ENCODE measurements at regions not wholly inside any gene's neighbourhood (a gene's known extent, or its start where the extent isn't known, plus 50 kb on each side); places are given as distances from the start of the nearest gene placed in this dataset.

DNA sequence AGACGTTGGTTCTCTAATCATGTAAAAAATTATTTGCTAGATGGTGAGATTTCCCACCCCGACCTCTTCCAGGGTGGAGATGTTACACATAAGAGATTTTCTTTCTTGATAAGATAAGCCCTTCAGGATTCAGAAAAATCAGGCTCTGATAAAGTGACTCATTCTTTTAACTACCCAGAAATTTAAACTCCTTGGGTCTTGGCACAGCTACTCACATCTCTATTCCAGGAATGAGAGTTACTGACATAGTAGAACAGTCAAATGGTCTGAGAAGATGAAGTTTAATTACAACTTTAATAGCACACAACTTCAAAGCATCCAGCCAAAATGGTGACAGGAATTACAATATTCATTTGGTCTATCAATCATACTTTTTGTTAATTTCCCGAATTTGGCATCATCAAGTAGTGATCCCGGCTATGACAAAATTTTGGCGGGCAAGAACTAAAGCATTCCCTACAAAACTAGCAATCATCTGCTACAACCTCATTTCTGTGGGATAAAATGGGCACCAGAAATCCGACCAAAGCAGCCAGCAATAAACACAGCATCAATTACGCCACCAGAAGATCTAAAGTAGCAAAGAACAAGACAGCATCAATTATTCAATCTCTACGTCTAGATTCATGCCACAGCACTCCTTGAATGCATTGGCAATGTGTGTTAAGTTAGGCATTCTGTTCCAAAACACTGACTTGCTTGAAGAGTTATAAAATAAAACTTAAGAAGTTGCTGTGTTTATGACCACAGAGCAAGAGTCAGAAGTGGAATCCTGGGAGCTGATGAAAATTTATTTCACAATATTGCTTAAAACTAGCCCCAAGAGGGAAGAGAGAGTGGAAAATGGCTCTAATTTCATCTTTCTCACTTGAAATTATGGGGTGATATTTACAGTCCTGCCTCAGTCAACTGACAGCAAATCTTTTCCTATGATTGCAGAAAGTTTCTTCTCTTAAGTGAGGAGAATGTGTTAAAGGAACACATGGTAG is 565.7 kb upstream of the ANKRD30A start:
- Histone ChIP-seq H4K20me1 (replicated peaks in 1 of 2; ENCODE audit: control insufficient read depth in 1 of 2, insufficient read depth in 2 of 2, low read length in 2 of 2) (no peaks in the 10 kb centered on the region), H2AK5ac (ENCODE audit: low read depth, low read length) (no peak overlapping the region), H3K27me3 (replicated peaks in 1 of 4; ENCODE audit: control insufficient read depth in 3 of 4, extremely low read depth in 1 of 4, insufficient read depth in 3 of 4, low read length in 3 of 4) (no peaks in the 10 kb centered on the region), H3K9me3 (ENCODE audit: insufficient read depth in 2 of 2, low read depth in 1 of 2, low read length in 1 of 2) (no peaks in the 10 kb centered on the region), H2BK5ac (ENCODE audit: low read depth, low read length) (no peak overlapping the region), H3K18ac (ENCODE audit: extremely low read depth, low read length) (no peak overlapping the region), H3K79me2 (ENCODE audit: control insufficient read depth in 1 of 2, insufficient read depth in 2 of 2, low read length in 2 of 2) (no peaks in the 10 kb centered on the region), H3K4me1 (replicated peaks in 1 of 4; ENCODE audit: control insufficient read depth in 3 of 4, insufficient read depth in 4 of 4, low read length in 3 of 4) (no peaks in the 10 kb centered on the region), H3K14ac (ENCODE audit: insufficient read length) (no peak overlapping the region), H3K79me1 (ENCODE audit: low read depth, low read length) (no peaks in the 10 kb centered on the region), H2AFZ (ENCODE audit: low read length) (peak overlapping the region; percentile 50; the same call in 1 of the 2 replicates), H3K23me2 (ENCODE audit: low read depth, low read length) (no peaks in the 10 kb centered on the region), H2BK20ac (ENCODE audit: low read length) (no peak overlapping the region), H3K23ac (ENCODE audit: insufficient read length) (no peak overlapping the region), H2BK12ac (ENCODE audit: low read depth, low read length) (no peak overlapping the region), H3K36me3 (ENCODE audit: control insufficient read depth in 2 of 4, insufficient read depth in 4 of 4, low read length in 3 of 4) (no peaks in the 10 kb centered on the region), H4K5ac (ENCODE audit: insufficient read length, low read depth, low read length) (no peak overlapping the region), H2BK120ac (replicated peaks; ENCODE audit: low read depth, low read length) (no peak overlapping the region), H3K4ac (replicated peaks; ENCODE audit: insufficient read length, low read depth, low read length) (no peak overlapping the region), H3K56ac (replicated peaks; ENCODE audit: insufficient read length, low read depth, low read length) (no peak overlapping the region), H4K91ac (replicated peaks; ENCODE audit: insufficient read length, low read length) (no peak overlapping the region), H3K4me3 (ENCODE audit: extremely low read depth in 1 of 4, insufficient read depth in 2 of 4, low read depth in 3 of 4, low read length in 4 of 4) (no peak overlapping the region), H3K27ac (ENCODE audit: low read depth, low read length) (no peak overlapping the region), H3K9ac (replicated peaks in 1 of 4; ENCODE audit: extremely low read depth in 1 of 4, low read depth in 3 of 4, low read length in 3 of 4) (no peak overlapping the region), H4K8ac (ENCODE audit: extremely low read depth, insufficient read depth, low read length) (no peak overlapping the region), H2BK15ac (ENCODE audit: low read length) (no peak overlapping the region), H3K4me2 (ENCODE audit: insufficient read depth in 1 of 2, low read depth in 2 of 2, low read length in 2 of 2) (no peak overlapping the region)
- ChIA-PET CTCF (ENCODE audit: partially characterized antibody) (no interaction called here), POLR2A (ENCODE audit: partially characterized antibody) (no interaction called here)
- FAIRE-seq (no peak), DNase-seq (ENCODE audit: low read depth in 1 of 2, low spot score in 2 of 2) (no peak)
- TF ChIP-seq BRCA1 (IDR thresholded peaks at IDR 0.05; ENCODE audit: low read depth, low read length) (no peak), RXRA (IDR thresholded peaks at IDR 0.05; ENCODE audit: insufficient read depth, low read depth, low read length) (no peak), TCF12 (IDR thresholded peaks at IDR 0.05; ENCODE audit: low read depth, low read length) (no peak), TEAD4 (IDR thresholded peaks at IDR 0.05; ENCODE audit: low read depth, low read length) (no peak), HDAC6 (IDR thresholded peaks at IDR 0.05; ENCODE audit: low read depth, low read length) (no peak)
- TF ChIP-seq, protein P1, sequence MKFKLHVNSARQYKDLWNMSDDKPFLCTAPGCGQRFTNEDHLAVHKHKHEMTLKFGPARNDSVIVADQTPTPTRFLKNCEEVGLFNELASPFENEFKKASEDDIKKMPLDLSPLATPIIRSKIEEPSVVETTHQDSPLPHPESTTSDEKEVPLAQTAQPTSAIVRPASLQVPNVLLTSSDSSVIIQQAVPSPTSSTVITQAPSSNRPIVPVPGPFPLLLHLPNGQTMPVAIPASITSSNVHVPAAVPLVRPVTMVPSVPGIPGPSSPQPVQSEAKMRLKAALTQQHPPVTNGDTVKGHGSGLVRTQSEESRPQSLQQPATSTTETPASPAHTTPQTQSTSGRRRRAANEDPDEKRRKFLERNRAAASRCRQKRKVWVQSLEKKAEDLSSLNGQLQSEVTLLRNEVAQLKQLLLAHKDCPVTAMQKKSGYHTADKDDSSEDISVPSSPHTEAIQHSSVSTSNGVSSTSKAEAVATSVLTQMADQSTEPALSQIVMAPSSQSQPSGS (IDR thresholded peaks at IDR 0.05; ENCODE audit: low read length) = no peak
- 80% methylated on average over 8 of the region's 8 CpGs; no CpG with 5 or more reads in 1 of the 2 experiments for WGBS, 2 experiments (ENCODE audit: extremely low coverage in 1 of 2, insufficient coverage in 1 of 2, insufficient read length in 1 of 2, insufficient replicate concordance in 2 of 2, low coverage in 1 of 2, low lambda C conversion rate in 2 of 2, missing lambda C conversion rate in 1 of 2)
